Adipocyte (in vitro differentiated cells): ENCODE measurements at regions not wholly inside any gene's neighbourhood (a gene's known extent, or its start where the extent isn't known, plus 50 kb on each side); places are given as distances from the start of the nearest gene placed in this dataset.
"Not testable (repeated sequence)": the region's sequence is repeated elsewhere in the genome, so short reads cannot be mapped to it uniquely, and the experiment has no call there.

Experiments used
- DNase-seq: peaks from one replicate; pipeline ENCODE4 v3.0.0-alpha.2; 2015; ENCODE audit warnings: low read depth
- H3K27me3 ChIP-seq: replicated peaks from 2 replicates; pipeline ENCODE4 v1.7.0; 2013; ENCODE audit warnings: mild to moderate bottlenecking, low read length, moderate library complexity; ENCODE audit not compliant: control insufficient read depth, insufficient read depth
- H3K36me3 ChIP-seq: 2 replicates; pipeline ENCODE4 v1.7.0; 2013; ENCODE audit warnings: low read length, mild to moderate bottlenecking, moderate library complexity; ENCODE audit not compliant: control insufficient read depth, insufficient read depth, severe bottlenecking
- H3K4me1 ChIP-seq: 2 replicates; pipeline ENCODE4 v1.7.0; 2013; ENCODE audit warnings: mild to moderate bottlenecking, low read length, moderate library complexity; ENCODE audit not compliant: control insufficient read depth, insufficient read depth
- H3K4me3 ChIP-seq: 2 replicates; pipeline ENCODE4 v1.7.0; 2013; ENCODE audit warnings: mild to moderate bottlenecking, low read length, moderate library complexity
- H3K9ac ChIP-seq: 2 replicates; pipeline ENCODE4 v1.7.0; 2013; ENCODE audit warnings: mild to moderate bottlenecking, low read length, moderate library complexity
- H3K9me3 ChIP-seq: 2 replicates; pipeline ENCODE4 v1.7.0; 2013; ENCODE audit warnings: mild to moderate bottlenecking, low read length, moderate library complexity; ENCODE audit not compliant: control insufficient read depth

GRCh38 chr12:78269620-78270019 lies 438.9 kb downstream of the NAV3 start:
- peak; percentile 28 for DNase-seq
- H3K36me3 ChIP-seq = no peaks in the 10 kb centered on the region
- no peak overlapping the region for H3K9ac ChIP-seq
- H3K9me3 ChIP-seq = peaks cover 18% of the 10 kb centered on the region
- no peak overlapping the region for H3K4me3 ChIP-seq
- H3K4me1 ChIP-seq = no peaks in the 10 kb centered on the region
- H3K27me3 ChIP-seq = no peaks in the 10 kb centered on the region

DNA sequence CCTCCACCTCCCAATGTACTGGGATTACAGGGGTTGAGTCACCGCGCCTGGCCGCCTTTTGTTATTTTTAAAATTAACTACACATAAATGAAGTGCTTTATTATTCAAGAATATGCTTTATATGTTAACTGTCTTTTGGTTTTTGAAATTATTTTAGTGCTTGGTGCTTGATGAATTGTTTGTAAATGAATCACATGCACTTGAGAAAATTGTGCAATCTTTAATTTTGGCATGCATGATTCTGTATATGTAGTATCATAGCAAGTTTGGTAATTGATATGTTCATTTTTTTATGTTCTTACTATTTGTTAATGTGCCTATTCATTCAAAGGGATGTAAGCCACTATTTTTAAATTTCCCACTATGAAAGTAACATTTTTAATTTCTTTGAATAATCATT lies 440.9 kb downstream of the NAV3 start:
- peak; percentile 73 for DNase-seq
- Histone ChIP-seq H3K4me1 (no peaks in the 10 kb centered on the region), H3K9me3 (peaks cover under 1% of the 10 kb centered on the region), H3K4me3 (no peak overlapping the region), H3K9ac (no peak overlapping the region), H3K27me3 (no peaks in the 10 kb centered on the region), H3K36me3 (no peaks in the 10 kb centered on the region)

DNA sequence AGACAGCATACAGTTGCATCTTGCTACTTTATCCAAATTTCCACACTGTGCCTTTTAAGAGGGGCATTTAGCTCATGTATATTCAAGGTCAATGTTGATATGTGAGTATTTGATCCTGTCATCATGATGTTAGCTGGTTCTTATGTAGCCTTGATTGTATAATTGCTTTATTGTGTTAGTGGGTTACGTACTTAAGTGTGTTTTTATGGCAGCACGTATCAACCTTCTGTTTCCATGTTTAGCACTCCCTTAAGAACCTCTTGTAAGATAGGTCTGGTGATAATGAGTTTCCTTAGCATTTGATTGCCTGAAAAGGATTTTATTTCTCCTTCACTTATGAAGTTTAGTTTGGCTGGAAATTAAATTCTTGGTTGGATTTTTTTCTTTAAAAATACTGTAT lies 445.2 kb downstream of the NAV3 start:
- no peaks in the 10 kb centered on the region for H3K9me3 ChIP-seq
- no peaks in the 10 kb centered on the region for H3K36me3 ChIP-seq

DNA sequence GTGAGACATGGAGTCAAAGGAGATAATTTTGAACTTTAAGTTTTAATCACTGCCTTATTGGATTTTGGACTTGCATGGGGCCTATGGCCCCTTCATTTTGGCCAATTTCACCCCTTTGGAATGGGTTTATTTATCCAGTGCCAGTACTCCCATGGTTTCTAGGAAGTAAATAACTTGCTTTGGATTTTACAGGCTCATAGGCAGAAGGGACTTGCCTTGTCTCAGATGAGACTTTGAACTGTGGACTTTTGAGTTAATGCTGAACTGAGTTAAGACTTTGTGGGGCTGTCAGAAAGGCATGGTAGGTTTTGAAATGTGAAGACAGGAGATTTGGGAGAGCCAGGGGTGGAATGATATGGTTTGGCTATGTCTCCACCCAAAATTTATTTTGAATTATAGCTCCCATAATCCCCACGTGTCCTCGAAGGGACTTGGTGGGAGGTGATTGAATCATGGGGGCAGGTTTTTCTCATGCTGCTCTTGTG lies 448.1 kb downstream of the NAV3 start:
- Histone ChIP-seq H3K36me3 (no peaks in the 10 kb centered on the region), H3K4me3 (no peak overlapping the region), H3K27me3 (no peaks in the 10 kb centered on the region), H3K9ac (no peak overlapping the region), H3K4me1 (no peaks in the 10 kb centered on the region), H3K9me3 (no peaks in the 10 kb centered on the region)
- no peak for DNase-seq

More for the DNA sequence above, 445.2 kb downstream of the NAV3 start:
- DNase-seq = no peak
- Histone ChIP-seq H3K4me3 (no peak overlapping the region), H3K9ac (no peak overlapping the region), H3K27me3 (no peaks in the 10 kb centered on the region), H3K4me1 (no peaks in the 10 kb centered on the region)

GRCh38 chr12:78279567-78279966 lies 448.9 kb downstream of the NAV3 start:
- DNase-seq = no peak
- no peaks in the 10 kb centered on the region for H3K4me1 ChIP-seq
- no peak overlapping the region for H3K9ac ChIP-seq
- H3K36me3 ChIP-seq = no peaks in the 10 kb centered on the region
- no peaks in the 10 kb centered on the region for H3K27me3 ChIP-seq
- H3K9me3 ChIP-seq = no peaks in the 10 kb centered on the region
- H3K4me3 ChIP-seq = no peak overlapping the region

DNA sequence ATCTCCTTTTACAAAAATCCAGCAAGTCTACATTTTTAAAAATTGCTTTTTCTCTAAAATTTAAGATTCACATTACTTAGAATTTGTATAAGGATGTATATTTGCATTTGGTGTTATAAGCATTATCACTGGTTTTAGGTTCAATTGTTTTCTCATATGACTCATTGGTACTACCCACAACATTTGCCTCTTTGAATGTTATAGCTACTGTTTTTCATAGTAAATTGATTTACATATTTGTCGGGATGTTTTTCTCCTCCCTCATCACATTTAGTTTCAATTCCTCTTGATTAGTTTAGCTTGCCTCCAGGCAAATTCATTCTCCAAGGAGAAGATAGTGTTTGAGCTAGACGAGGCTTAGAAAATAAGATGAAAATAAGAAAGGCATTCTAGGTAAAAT lies 450.4 kb downstream of the NAV3 start:
- not testable (repeated sequence) for H3K27me3 ChIP-seq, DNase-seq, H3K36me3 ChIP-seq, H3K9ac ChIP-seq, H3K4me3 ChIP-seq, H3K4me1 ChIP-seq, H3K9me3 ChIP-seq

- H3K27me3 ChIP-seq = no peaks in the 10 kb centered on the region
- no peaks in the 10 kb centered on the region for H3K36me3 ChIP-seq
- no peak for DNase-seq
- no peak overlapping the region for H3K4me3 ChIP-seq
- H3K4me1 ChIP-seq = no peaks in the 10 kb centered on the region
- no peaks in the 10 kb centered on the region for H3K9me3 ChIP-seq
- H3K9ac ChIP-seq = no peak overlapping the region
Observed at GRCh38 chr12:78284417-78284816, 453.7 kb downstream of the NAV3 start.

GRCh38 chr12:78290606-78291345 lies 460.1 kb downstream of the NAV3 start:
- peak; percentile 93 for DNase-seq
- Histone ChIP-seq H3K9ac (peak overlapping the region; percentile 25), H3K27me3 (no peaks in the 10 kb centered on the region), H3K9me3 (no peaks in the 10 kb centered on the region), H3K4me1 (peaks cover 31% of the 10 kb centered on the region), H3K36me3 (no peaks in the 10 kb centered on the region), H3K4me3 (peak overlapping the region; percentile 25)

GRCh38 chr12:78293059-78293686 lies 462.5 kb downstream of the NAV3 start:
- DNase-seq = peak; percentile 15
- no peaks in the 10 kb centered on the region for H3K27me3 ChIP-seq
- H3K36me3 ChIP-seq = no peaks in the 10 kb centered on the region
- no peaks in the 10 kb centered on the region for H3K9me3 ChIP-seq
- no peak overlapping the region for H3K9ac ChIP-seq
- no peak overlapping the region for H3K4me3 ChIP-seq
- peaks cover 31% of the 10 kb centered on the region for H3K4me1 ChIP-seq

DNA sequence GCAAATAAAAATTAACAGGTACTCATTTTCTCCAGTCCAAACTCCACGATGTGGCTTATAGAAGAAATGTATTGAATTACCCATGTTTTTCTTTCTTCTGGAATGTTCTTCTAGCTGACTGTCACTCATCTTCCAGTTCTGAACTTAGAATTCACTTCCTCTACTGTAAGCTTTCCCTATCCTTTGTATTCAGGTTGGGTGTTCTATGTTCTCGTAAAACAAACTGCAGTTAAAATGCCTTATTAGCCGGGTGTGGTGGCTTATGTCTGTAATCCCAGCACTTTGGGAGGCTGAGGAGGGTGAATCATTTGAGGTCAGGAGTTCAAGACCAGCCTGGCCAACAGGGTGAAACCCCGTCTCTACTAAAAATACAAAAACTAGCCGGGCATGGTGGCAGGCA lies 470.6 kb downstream of the NAV3 start:
- H3K36me3 ChIP-seq, DNase-seq, H3K9ac ChIP-seq, H3K9me3 ChIP-seq, H3K4me3 ChIP-seq, H3K27me3 ChIP-seq, H3K4me1 ChIP-seq: not testable (repeated sequence)

- Histone ChIP-seq H3K9me3 (no peaks in the 10 kb centered on the region), H3K27me3 (no peaks in the 10 kb centered on the region), H3K4me3 (no peak overlapping the region), H3K4me1 (no peaks in the 10 kb centered on the region), H3K36me3 (no peaks in the 10 kb centered on the region), H3K9ac (no peak overlapping the region)
- no peak for DNase-seq
Observed at GRCh38 chr12:78305808-78306207, 475.1 kb downstream of the NAV3 start.
